Vagina (tissue), 2 donors: ENCODE measurements at regions not wholly inside any gene's neighbourhood (a gene's known extent, or its start where the extent isn't known, plus 50 kb on each side); places are given as distances from the start of the nearest gene placed in this dataset.

ENCODE experiments used
- CTCF ChIP-seq, 3 experiments: fragments of 450-650 bp in 2 of 3; fragments of 200-600 bp in 1 of 3; sonication (generic) in 1 of 3; IDR thresholded peaks; one replicate each; pipeline ENCODE4 v1.5.1; 2017 to 2019; ENCODE audit warnings: antibody characterized with exemption in 3 of 3, mild to moderate bottlenecking in 2 of 3, moderate library complexity in 2 of 3
- POLR2AphosphoS5 ChIP-seq, 2 donors: sonication (generic); formaldehyde crosslinking; IDR thresholded peaks; one replicate each; pipeline ENCODE4 v1.9.0; 2017; ENCODE audit warnings: antibody characterized with exemption in 2 of 2, mild to moderate bottlenecking in 2 of 2, low read depth in 1 of 2; ENCODE audit not compliant: insufficient read depth in 1 of 2

- no peak for TF ChIP-seq CTCF (IDR thresholded peaks at IDR 0.05)
- TF ChIP-seq POLR2AphosphoS5 (IDR thresholded peaks at IDR 0.05; ENCODE audit: insufficient read depth in 1 of 2, low read depth in 1 of 2): no peak
Observed at GRCh38 chr3:188043891-188044290, 110.1 kb upstream of the LPP start.
